KMS-11 (cell line): ENCODE measurements at regions not wholly inside any gene's neighbourhood (a gene's known extent, or its start where the extent isn't known, plus 50 kb on each side); places are given as distances from the start of the nearest gene placed in this dataset.

ENCODE experiments used
- H2AFZ ChIP-seq: fragments of 200-600 bp; sonication (generic); 2 replicates; pipeline ENCODE4 v1.6.1; 2016; ENCODE audit warnings: antibody characterized with exemption, mixed run types, low read depth
- H3K27ac ChIP-seq: fragments of 200-600 bp; sonication (generic); 2 replicates; pipeline ENCODE4 v1.6.1; 2016; ENCODE audit warnings: mild to moderate bottlenecking, mixed run types
- H3K27me3 ChIP-seq: fragments of 200-600 bp; sonication (generic); 2 replicates; pipeline ENCODE4 v1.6.1; 2017; ENCODE audit warnings: mild to moderate bottlenecking, low read depth, mixed run types, moderate library complexity; ENCODE audit not compliant: insufficient read depth
- H3K36me3 ChIP-seq: fragments of 200-600 bp; sonication (generic); 2 replicates; pipeline ENCODE4 v1.6.1; 2017; ENCODE audit warnings: mild to moderate bottlenecking, mixed run types; ENCODE audit not compliant: insufficient read depth
- H3K4me1 ChIP-seq: fragments of 200-600 bp; sonication (generic); 2 replicates; pipeline ENCODE4 v1.6.1; 2016; ENCODE audit warnings: mild to moderate bottlenecking, low read depth, mixed run types; ENCODE audit not compliant: poor library complexity, severe bottlenecking
- H3K4me2 ChIP-seq: fragments of 200-600 bp; sonication (generic); 2 replicates; pipeline ENCODE4 v1.7.0; 2016; ENCODE audit warnings: mild to moderate bottlenecking, mixed run types
- H3K4me3 ChIP-seq: fragments of 200-600 bp; sonication (generic); IDR thresholded peaks from 2 replicates; pipeline ENCODE4 v1.6.1; 2017; ENCODE audit warnings: low read depth, low read length, mixed read lengths; ENCODE audit not compliant: insufficient read depth
- H3K79me2 ChIP-seq: fragments of 200-600 bp; sonication (generic); 2 replicates; pipeline ENCODE4 v1.6.1; 2016; ENCODE audit warnings: low read depth, mixed run types; ENCODE audit not compliant: insufficient read depth
- H3K9ac ChIP-seq: fragments of 200-600 bp; sonication (generic); 2 replicates; pipeline ENCODE4 v1.6.1; 2016; ENCODE audit warnings: mild to moderate bottlenecking, mixed run types
- H4K20me1 ChIP-seq: fragments of 200-600 bp; sonication (generic); 2 replicates; pipeline ENCODE4 v1.6.1; 2016; ENCODE audit warnings: mild to moderate bottlenecking, mixed run types; ENCODE audit not compliant: insufficient read depth
- CTCF ChIP-seq: fragments of 200-600 bp; sonication (generic); conservative IDR thresholded peaks from 2 replicates; pipeline ENCODE4 v1.6.1; 2017; ENCODE audit warnings: low read depth, mild to moderate bottlenecking, antibody characterized with exemption, low read length, moderate library complexity, mixed read lengths

GRCh38 chr13:85371254-85371653 lies 428.0 kb downstream of the SLITRK6 start:
- Histone ChIP-seq H3K4me3 (no peak overlapping the region), H3K27me3 (no peaks in the 10 kb centered on the region), H3K27ac (no peak overlapping the region), H3K4me1 (peaks cover 27% of the 10 kb centered on the region), H3K79me2 (no peaks in the 10 kb centered on the region), H3K4me2 (no peak overlapping the region), H4K20me1 (no peaks in the 10 kb centered on the region), H3K9ac (no peak overlapping the region), H3K36me3 (no peaks in the 10 kb centered on the region), H2AFZ (no peak overlapping the region)
- no peak for TF ChIP-seq CTCF

GRCh38 chr13:85368686-85369085 lies 430.5 kb downstream of the SLITRK6 start:
- TF ChIP-seq CTCF, result no peak
- Histone ChIP-seq H3K4me3 (no peak overlapping the region), H3K9ac (no peak overlapping the region), H3K79me2 (no peaks in the 10 kb centered on the region), H3K4me1 (peaks cover 27% of the 10 kb centered on the region), H4K20me1 (no peaks in the 10 kb centered on the region), H3K36me3 (no peaks in the 10 kb centered on the region), H3K27ac (no peak overlapping the region; the same call in 1 of the 2 replicates), H3K4me2 (peak overlapping the region; percentile 59; the same call in 1 of the 2 replicates), H3K27me3 (no peaks in the 10 kb centered on the region), H2AFZ (no peak overlapping the region)

- Histone ChIP-seq H3K27ac (peak overlapping the region; percentile 22; the same call in 1 of the 2 replicates), H3K9ac (no peak overlapping the region), H4K20me1 (no peaks in the 10 kb centered on the region), H3K36me3 (no peaks in the 10 kb centered on the region), H3K79me2 (no peaks in the 10 kb centered on the region), H3K4me3 (no peak overlapping the region), H2AFZ (peak overlapping the region; percentile 7; the same call in 1 of the 2 replicates), H3K27me3 (no peaks in the 10 kb centered on the region), H3K4me1 (peaks cover 27% of the 10 kb centered on the region), H3K4me2 (peak overlapping the region; percentile 59)
- TF ChIP-seq CTCF, result no peak
Measured at GRCh38 chr13:85367887-85368286, 431.3 kb downstream of the SLITRK6 start.

- Histone ChIP-seq H3K4me2 (peak overlapping the region; percentile 59; the same call in 1 of the 2 replicates), H3K4me1 (peaks cover 27% of the 10 kb centered on the region), H3K27ac (no peak overlapping the region; the same call in 1 of the 2 replicates)
Measured at GRCh38 chr13:85366759-85367417, 432.3 kb downstream of the SLITRK6 start.

More at GRCh38 chr13:85366759-85367417, 432.3 kb downstream of the SLITRK6 start:
- Histone ChIP-seq H2AFZ (no peak overlapping the region), H3K36me3 (no peaks in the 10 kb centered on the region), H3K9ac (no peak overlapping the region), H3K27me3 (no peaks in the 10 kb centered on the region), H3K4me3 (no peak overlapping the region), H4K20me1 (no peaks in the 10 kb centered on the region), H3K79me2 (no peaks in the 10 kb centered on the region)
- no peak for TF ChIP-seq CTCF
